Tibial artery (tissue), 4 donors: ENCODE measurements at regions not wholly inside any gene's neighbourhood (a gene's known extent, or its start where the extent isn't known, plus 50 kb on each side); places are given as distances from the start of the nearest gene placed in this dataset.

ENCODE experiments used
- DNase-seq, 2 donors: peaks; one replicate each; pipeline ENCODE4 v3.0.0-alpha.2; 2019
- H3K27ac ChIP-seq, 2 donors: fragments of 200-600 bp; sonication (generic) in 1 of 2; 1 replicate in 1 of 2; 2 replicates in 1 of 2; pipeline ENCODE4 v1.5.1; 2018 to 2019; ENCODE audit warnings: mild to moderate bottlenecking in 1 of 2
- H3K27me3 ChIP-seq, 2 donors: fragments of 200-600 bp; sonication (generic) in 1 of 2; one replicate each; pipeline versions ENCODE4 v1.5.1 to v1.6.0; 2016 to 2019
- H3K36me3 ChIP-seq, 3 donors: fragments of 200-600 bp; sonication (generic) in 2 of 3; one replicate each; pipeline ENCODE4 v1.5.1; 2016 to 2019; ENCODE audit warnings: mild to moderate bottlenecking in 2 of 3
- H3K4me1 ChIP-seq, 4 donors: fragments of 200-600 bp; sonication (generic) in 2 of 4; 1 replicate in 3 of 4; 2 replicates in 1 of 4; pipeline ENCODE4 v1.5.1; 2016 to 2019
- H3K4me3 ChIP-seq, 2 donors: fragments of 200-600 bp; sonication (generic) in 1 of 2; 1 replicate in 1 of 2; 2 replicates in 1 of 2; pipeline ENCODE4 v1.5.1; 2018 to 2019; ENCODE audit warnings: mild to moderate bottlenecking in 2 of 2
- H3K9me3 ChIP-seq, 3 donors: fragments of 200-600 bp; sonication (generic) in 1 of 3; one replicate each; pipeline ENCODE4 v1.5.1; 2016 to 2019
- CTCF ChIP-seq, 2 experiments: fragments of 200-600 bp in 1 of 2; fragments of 450-650 bp in 1 of 2; IDR thresholded peaks; one replicate each; pipeline ENCODE4 v1.5.1; 2017 to 2019; ENCODE audit warnings: antibody characterized with exemption in 2 of 2, mild to moderate bottlenecking in 1 of 2, moderate library complexity in 1 of 2
- intact Hi-C: fragments of 100-400 bp; cut with DNase I; formaldehyde crosslinking; loops from one replicate; pipeline ENCODE4 v1.15.0; 2023; ENCODE audit warnings: low total_unique reads

- intact Hi-C loops: no loop called here
- TF ChIP-seq CTCF (IDR thresholded peaks at IDR 0.05): no peak
- Histone ChIP-seq H3K4me1 (peaks cover 0 to 18% (median 4%) of the 10 kb centered on the region in 4 donors), H3K4me3 (no peak overlapping the region), H3K9me3 (no peaks in the 10 kb centered on the region), H3K27ac (no peak overlapping the region), H3K36me3 (no peaks in the 10 kb centered on the region), H3K27me3 (no peaks in the 10 kb centered on the region)
- no peak for DNase-seq
These were observed 1037.2 kb downstream of the ADGRL2 start for GRCh38 chr1:82837766-82838465.

GRCh38 chr1:82836973-82837680, 1036.4 kb downstream of the ADGRL2 start:
- Histone ChIP-seq H3K36me3 (no peaks in the 10 kb centered on the region), H3K4me3 (no peak overlapping the region), H3K27ac (no peak overlapping the region), H3K9me3 (no peaks in the 10 kb centered on the region), H3K4me1 (peaks cover 0 to 18% (median 4%) of the 10 kb centered on the region in 4 donors), H3K27me3 (no peaks in the 10 kb centered on the region)
- no peak for DNase-seq
- no peak for TF ChIP-seq CTCF (IDR thresholded peaks at IDR 0.05)
- intact Hi-C loops: no loop called here

GRCh38 chr1:82836213-82836972, 1035.7 kb downstream of the ADGRL2 start:
- intact Hi-C loops: no loop called here
- DNase-seq: no peak

GRCh38 chr1:82830690-82831380, 1030.1 kb downstream of the ADGRL2 start:
- intact Hi-C loops: no loop called here
- no peaks in the 10 kb centered on the region for H3K36me3 ChIP-seq
- H3K27me3 ChIP-seq: no peaks in the 10 kb centered on the region
- H3K9me3 ChIP-seq: no peaks in the 10 kb centered on the region
- no peak overlapping the region for H3K27ac ChIP-seq
- DNase-seq: no peak
- TF ChIP-seq CTCF (IDR thresholded peaks at IDR 0.05): no peak
- no peaks in the 10 kb centered on the region for H3K4me1 ChIP-seq
- no peak overlapping the region for H3K4me3 ChIP-seq

More at GRCh38 chr1:82836213-82836972, 1035.7 kb downstream of the ADGRL2 start:
- H3K4me1 ChIP-seq: peaks cover 0 to 18% (median 4%) of the 10 kb centered on the region in 4 donors
- H3K27ac ChIP-seq: no peak overlapping the region
- no peaks in the 10 kb centered on the region for H3K27me3 ChIP-seq
- no peak for TF ChIP-seq CTCF (IDR thresholded peaks at IDR 0.05)
- H3K36me3 ChIP-seq: no peaks in the 10 kb centered on the region
- H3K4me3 ChIP-seq: no peak overlapping the region
- no peaks in the 10 kb centered on the region for H3K9me3 ChIP-seq

- no peaks in the 10 kb centered on the region for H3K27me3 ChIP-seq
- H3K9me3 ChIP-seq: no peaks in the 10 kb centered on the region
- intact Hi-C loops: no loop called here
- TF ChIP-seq CTCF (IDR thresholded peaks at IDR 0.05): no peak
- H3K27ac ChIP-seq: no peak overlapping the region
- H3K4me3 ChIP-seq: no peak overlapping the region
- H3K36me3 ChIP-seq: no peaks in the 10 kb centered on the region
- no peak for DNase-seq
- no peaks in the 10 kb centered on the region for H3K4me1 ChIP-seq
These were observed 1028.8 kb downstream of the ADGRL2 start for GRCh38 chr1:82829527-82829926.
